RPMI7951 (cell line): ENCODE measurements at regions not wholly inside any gene's neighbourhood (a gene's known extent, or its start where the extent isn't known, plus 50 kb on each side); places are given as distances from the start of the nearest gene placed in this dataset.

Source experiments
- DNase-seq: peaks from one replicate; pipeline ENCODE4 v3.0.0-alpha.2; 2012; ENCODE audit warnings: low read depth

DNA sequence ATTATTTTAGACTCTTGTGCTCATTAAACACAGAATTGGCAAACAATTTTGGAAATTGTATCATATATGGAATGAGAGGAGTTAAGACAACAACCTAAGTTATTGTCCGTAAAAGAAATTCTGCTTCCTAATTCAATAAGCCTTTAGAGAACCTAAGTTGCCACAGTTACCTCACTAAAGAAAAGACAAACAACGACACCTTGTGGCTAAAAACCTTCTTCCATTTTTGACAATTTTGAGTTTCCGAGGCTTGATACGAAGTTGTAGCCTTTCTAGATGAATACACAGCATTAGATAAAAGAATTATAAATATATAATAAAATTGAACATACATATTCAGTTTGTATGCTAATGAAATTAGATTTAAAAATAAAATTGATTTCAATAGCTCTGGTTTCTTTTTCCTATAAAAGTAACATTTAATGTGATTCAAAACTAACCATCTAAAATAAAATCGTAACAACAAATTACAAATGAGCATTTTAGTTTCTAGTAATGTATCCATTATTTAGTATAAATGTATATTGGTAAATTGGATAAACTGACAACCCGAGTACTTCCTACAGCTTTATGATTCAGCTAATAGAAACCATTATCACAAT, 275.1 kb downstream of the GPM6A start:
- DNase-seq: peak; percentile 33

- DNase-seq: no peak
Observed at GRCh38 chr4:175539498-175539897, 272.6 kb downstream of the GPM6A start.

DNA sequence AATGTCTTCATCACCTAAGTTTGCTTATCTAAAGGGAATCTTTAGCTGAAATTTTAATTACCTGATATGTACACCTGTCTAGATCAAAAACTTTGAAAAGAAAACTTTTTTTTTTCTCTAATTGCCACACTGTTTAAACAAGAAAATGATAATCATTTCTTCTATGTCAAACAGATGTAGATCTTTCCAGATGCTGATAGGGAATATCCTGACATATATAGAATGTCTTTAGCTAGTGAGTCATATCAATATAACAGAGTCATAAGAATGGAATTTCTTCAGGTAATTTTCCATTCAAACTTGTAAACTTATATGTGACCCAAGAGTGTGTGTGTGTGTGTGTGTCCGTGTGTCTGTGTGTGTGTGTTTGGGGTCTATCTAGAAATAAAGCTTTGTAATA, 271.9 kb downstream of the GPM6A start:
- DNase-seq: no peak

DNA sequence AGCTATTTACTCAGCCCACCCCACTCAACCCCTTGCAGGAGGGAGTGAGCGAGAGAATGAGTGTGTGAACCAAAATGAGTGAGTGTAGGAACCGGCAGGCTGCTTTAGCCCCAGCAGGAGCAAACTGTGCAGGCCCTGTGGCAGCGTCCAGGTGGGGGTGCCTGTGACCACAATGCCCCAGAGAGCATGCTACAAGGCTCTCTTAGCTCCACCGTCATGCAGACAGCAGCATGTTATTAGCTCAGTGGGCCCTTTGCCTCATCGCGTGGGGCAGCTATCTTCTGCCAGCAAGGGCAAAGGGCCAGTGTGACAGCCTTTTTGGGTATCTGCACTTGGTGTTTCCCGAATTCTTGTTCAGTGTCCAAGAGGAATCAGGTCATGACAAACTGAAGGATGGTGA, 271.3 kb downstream of the GPM6A start:
- DNase-seq: no peak

GRCh38 chr4:175542786-175543185, 269.3 kb downstream of the GPM6A start:
- no peak for DNase-seq

- no peak for DNase-seq
Observed at GRCh38 chr4:175559126-175559525, 252.9 kb downstream of the GPM6A start.

- no peak for DNase-seq
Observed at GRCh38 chr4:175559526-175559925, 252.5 kb downstream of the GPM6A start.

GRCh38 chr4:175560604-175561003, 251.5 kb downstream of the GPM6A start:
- DNase-seq: peak; percentile 4

DNA sequence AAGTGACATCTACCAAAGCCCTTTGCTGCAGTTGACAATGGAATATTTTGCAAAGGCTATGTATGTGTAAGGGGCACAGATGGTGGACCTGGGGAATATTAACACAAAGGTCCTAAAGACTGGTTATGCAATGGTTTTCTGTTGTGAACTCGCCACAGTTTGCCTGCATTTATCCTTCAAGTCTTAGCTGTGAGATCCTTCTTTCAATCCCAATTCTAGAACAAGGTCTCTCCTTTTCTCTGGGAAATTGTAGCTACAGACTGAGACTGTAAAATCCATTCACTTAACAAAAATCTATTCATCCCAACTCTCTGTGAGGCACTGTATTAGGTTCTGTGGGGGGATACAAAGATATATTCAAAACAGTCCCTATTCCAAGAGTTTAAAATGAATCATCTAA, 250.4 kb downstream of the GPM6A start:
- no peak for DNase-seq

DNA sequence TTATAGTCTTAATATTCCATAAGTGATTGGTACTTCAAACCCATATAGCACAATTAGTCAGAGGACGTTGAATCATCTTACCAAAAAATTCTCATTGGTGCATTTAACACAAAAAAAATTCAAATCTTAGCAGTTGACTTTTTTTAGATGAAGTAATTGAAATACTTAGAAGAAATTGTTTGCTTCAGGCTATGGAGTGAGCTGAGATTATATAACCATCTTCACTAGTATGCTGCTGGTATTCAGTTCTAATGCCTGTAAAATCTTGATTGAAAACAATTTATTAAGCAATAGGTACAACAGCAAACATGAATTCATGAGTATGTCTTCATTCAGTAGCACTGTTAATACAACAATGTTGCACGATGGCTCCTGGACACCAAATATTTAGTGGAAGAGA, 250.0 kb downstream of the GPM6A start:
- no peak for DNase-seq

- no peak for DNase-seq
Observed at GRCh38 chr4:175562542-175562941, 249.5 kb downstream of the GPM6A start.
